Astrocyte (in vitro differentiated cells and primary cell): ENCODE measurements at regions not wholly inside any gene's neighbourhood (a gene's known extent, or its start where the extent isn't known, plus 50 kb on each side); places are given as distances from the start of the nearest gene placed in this dataset.

Source experiments
- EZH2 ChIP-seq: IDR thresholded peaks from 2 replicates; pipeline ENCODE4 v1.6.1; 2012; ENCODE audit warnings: mild to moderate bottlenecking, low read length, inconsistent platforms; ENCODE audit not compliant: insufficient read depth
- TF ChIP-seq, protein P1 (sequence below): IDR thresholded peaks from 2 replicates; pipeline ENCODE4 v1.5.1; 2011; ENCODE audit warnings: low read depth, mild to moderate bottlenecking, inconsistent platforms, low read length, moderate library complexity; ENCODE audit not compliant: insufficient read depth

DNA sequence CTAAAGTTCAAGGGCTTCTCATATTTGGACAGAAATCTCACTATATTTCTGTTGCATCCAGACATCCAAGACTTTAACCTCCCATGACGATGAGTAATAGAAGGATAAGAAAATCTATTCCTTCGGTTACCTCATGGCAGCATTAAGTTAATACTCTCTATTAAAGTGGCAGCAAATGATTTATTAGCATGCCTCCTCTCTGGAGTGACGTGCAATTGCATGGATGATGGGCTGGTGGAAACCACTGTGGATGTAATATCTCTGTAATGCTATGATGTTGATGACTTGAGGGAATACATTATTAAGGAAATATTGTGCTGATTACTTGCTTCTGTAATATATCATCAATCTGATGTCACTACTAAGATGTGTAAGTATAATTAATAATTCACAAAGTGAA, 336.8 kb downstream of the DSEL start:
- TF ChIP-seq, protein P1, sequence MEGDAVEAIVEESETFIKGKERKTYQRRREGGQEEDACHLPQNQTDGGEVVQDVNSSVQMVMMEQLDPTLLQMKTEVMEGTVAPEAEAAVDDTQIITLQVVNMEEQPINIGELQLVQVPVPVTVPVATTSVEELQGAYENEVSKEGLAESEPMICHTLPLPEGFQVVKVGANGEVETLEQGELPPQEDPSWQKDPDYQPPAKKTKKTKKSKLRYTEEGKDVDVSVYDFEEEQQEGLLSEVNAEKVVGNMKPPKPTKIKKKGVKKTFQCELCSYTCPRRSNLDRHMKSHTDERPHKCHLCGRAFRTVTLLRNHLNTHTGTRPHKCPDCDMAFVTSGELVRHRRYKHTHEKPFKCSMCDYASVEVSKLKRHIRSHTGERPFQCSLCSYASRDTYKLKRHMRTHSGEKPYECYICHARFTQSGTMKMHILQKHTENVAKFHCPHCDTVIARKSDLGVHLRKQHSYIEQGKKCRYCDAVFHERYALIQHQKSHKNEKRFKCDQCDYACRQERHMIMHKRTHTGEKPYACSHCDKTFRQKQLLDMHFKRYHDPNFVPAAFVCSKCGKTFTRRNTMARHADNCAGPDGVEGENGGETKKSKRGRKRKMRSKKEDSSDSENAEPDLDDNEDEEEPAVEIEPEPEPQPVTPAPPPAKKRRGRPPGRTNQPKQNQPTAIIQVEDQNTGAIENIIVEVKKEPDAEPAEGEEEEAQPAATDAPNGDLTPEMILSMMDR, result no peak
- no peak for TF ChIP-seq EZH2
